HEK293 (cell line): ENCODE measurements at regions not wholly inside any gene's neighbourhood (a gene's known extent, or its start where the extent isn't known, plus 50 kb on each side); places are given as distances from the start of the nearest gene placed in this dataset.
A peak's percentile ranks its signal among the peaks of the same experiment; 100 is the strongest.

Experiments
- CTCF ChIA-PET: fragments of 350-600 bp; formaldehyde crosslinking; extraction: SDS; loops from one replicate; lab custom pipeline; 2021; ENCODE audit warnings: antibody characterized with exemption; lab: Yijun Ruan, JAX
- POLR2A ChIA-PET: fragments of 300-600 bp; formaldehyde crosslinking; extraction: SDS; loops from one replicate; lab custom pipeline; 2020; ENCODE audit warnings: antibody characterized with exemption, inconsistent platforms; lab: Yijun Ruan, JAX
- H3K27ac ChIP-seq: fragments of 200-500 bp; sonication (Bioruptor generic); 2 replicates; pipeline ENCODE4 v1.5.1; 2014; ENCODE audit warnings: low read depth, low read length, control low read depth, inconsistent platforms; ENCODE audit errors: extremely low read depth
- H3K36me3 ChIP-seq, 2 experiments: fragments of 200-500 bp in 1 of 2; sonication (Bioruptor generic) in 1 of 2; 1 replicate in 1 of 2; 2 replicates in 1 of 2; pipeline ENCODE4 v1.5.1; 2014 to 2017; ENCODE audit warnings: inconsistent platforms in 2 of 2, low read length in 2 of 2; ENCODE audit not compliant: control insufficient read depth in 2 of 2, insufficient read depth in 1 of 2
- H3K4me1 ChIP-seq: fragments of 200-500 bp; sonication (Bioruptor generic); 2 replicates; pipeline ENCODE4 v1.5.1; 2014; ENCODE audit warnings: mild to moderate bottlenecking, low read length, inconsistent platforms; ENCODE audit not compliant: control insufficient read depth, insufficient read depth
- H3K4me3 ChIP-seq: 2 replicates; pipeline ENCODE4 v1.5.1; 2011; ENCODE audit warnings: low read depth, mild to moderate bottlenecking, control low read depth, low read length, moderate library complexity
- H3K9me3 ChIP-seq: fragments of 200-500 bp; sonication (Bioruptor generic); 2 replicates; pipeline ENCODE4 v1.5.1; 2014; ENCODE audit warnings: low read depth, low read length, inconsistent platforms; ENCODE audit not compliant: control insufficient read depth, insufficient read depth
- BCL11B ChIP-seq: fragments of 450-650 bp; formaldehyde crosslinking; IDR thresholded peaks from 2 replicates; pipeline ENCODE4 v1.5.1; 2016; ENCODE audit warnings: low read depth, missing biosample characterization, missing genetic modification characterization
- HOXC10 ChIP-seq: sonication (generic); formaldehyde crosslinking; IDR thresholded peaks from 2 replicates; pipeline ENCODE4 v1.8.1; 2023; ENCODE audit warnings: mild to moderate bottlenecking, missing genetic modification reagents
- KLF8 ChIP-seq: fragments of 450-650 bp; formaldehyde crosslinking; IDR thresholded peaks from 2 replicates; pipeline ENCODE4 v1.5.1; 2016; ENCODE audit warnings: missing biosample characterization, missing genetic modification characterization
- MEIS1 ChIP-seq: sonication (generic); formaldehyde crosslinking; IDR thresholded peaks from 2 replicates; pipeline ENCODE4 v1.8.1; 2022; ENCODE audit warnings: missing genetic modification reagents, mild to moderate bottlenecking, borderline replicate concordance
- PRDM1 ChIP-seq: fragments of 450-650 bp; formaldehyde crosslinking; IDR thresholded peaks from 2 replicates; pipeline ENCODE4; 2016; ENCODE audit warnings: missing biosample characterization, missing genetic modification characterization
- SCRT1 ChIP-seq: fragments of 450-650 bp; formaldehyde crosslinking; IDR thresholded peaks from 2 replicates; pipeline ENCODE4 v1.5.1; 2016; ENCODE audit warnings: missing biosample characterization, missing genetic modification characterization, borderline replicate concordance
- ZBTB1 ChIP-seq: fragments of 450-650 bp; formaldehyde crosslinking; IDR thresholded peaks from 2 replicates; pipeline ENCODE4 v1.5.1; 2016; ENCODE audit warnings: missing biosample characterization, missing genetic modification characterization
- ZBTB17 ChIP-seq: fragments of 450-650 bp; formaldehyde crosslinking; IDR thresholded peaks from 2 replicates; pipeline ENCODE4 v1.5.1; 2016; ENCODE audit warnings: missing biosample characterization, missing genetic modification characterization
- ZBTB20 ChIP-seq: fragments of 450-650 bp; formaldehyde crosslinking; IDR thresholded peaks from 2 replicates; pipeline ENCODE4 v1.5.1; 2016; ENCODE audit warnings: missing biosample characterization, missing genetic modification characterization
- ZNF146 ChIP-seq: fragments of 450-650 bp; formaldehyde crosslinking; IDR thresholded peaks from 2 replicates; pipeline ENCODE4 v1.5.1; 2016; ENCODE audit warnings: missing biosample characterization, missing genetic modification characterization
- ZNF239 ChIP-seq: fragments of 450-650 bp; formaldehyde crosslinking; IDR thresholded peaks from 2 replicates; pipeline ENCODE4 v1.5.1; 2016; ENCODE audit warnings: missing biosample characterization, missing genetic modification characterization
- ZNF426 ChIP-seq: fragments of 450-650 bp; formaldehyde crosslinking; IDR thresholded peaks from 2 replicates; pipeline ENCODE4 v1.5.1; 2017; ENCODE audit warnings: missing biosample characterization, missing genetic modification characterization, mild to moderate bottlenecking, inconsistent platforms, moderate library complexity
- ZNF48 ChIP-seq: fragments of 450-650 bp; formaldehyde crosslinking; IDR thresholded peaks from 2 replicates; pipeline ENCODE4 v1.5.1; 2016; ENCODE audit warnings: missing biosample characterization, missing genetic modification characterization
- ZNF513 ChIP-seq: fragments of 450-650 bp; IDR thresholded peaks from 2 replicates; pipeline ENCODE4 v1.5.1; 2018; ENCODE audit warnings: missing biosample characterization, missing genetic modification characterization
- ZNF544 ChIP-seq: fragments of 450-650 bp; formaldehyde crosslinking; IDR thresholded peaks from 2 replicates; pipeline ENCODE4 v1.5.0; 2017; ENCODE audit warnings: missing biosample characterization, missing genetic modification characterization
- ZNF626 ChIP-seq: fragments of 450-650 bp; sonication (Bioruptor Pico); formaldehyde crosslinking; IDR thresholded peaks from 2 replicates; pipeline ENCODE4 v1.5.1; 2018; ENCODE audit warnings: missing biosample characterization, missing genetic modification characterization, inconsistent platforms
- ZNF768 ChIP-seq: fragments of 450-650 bp; formaldehyde crosslinking; IDR thresholded peaks from 2 replicates; pipeline ENCODE4 v1.5.1; 2018; ENCODE audit warnings: missing biosample characterization, mild to moderate bottlenecking, missing genetic modification characterization
- ZSCAN23 ChIP-seq: fragments of 450-650 bp; formaldehyde crosslinking; IDR thresholded peaks from 2 replicates; pipeline ENCODE4 v1.5.1; 2016; ENCODE audit warnings: missing biosample characterization, missing genetic modification characterization
- ZSCAN30 ChIP-seq: fragments of 450-650 bp; IDR thresholded peaks from 2 replicates; pipeline ENCODE4 v1.5.1; 2018; ENCODE audit warnings: missing biosample characterization, mild to moderate bottlenecking, missing genetic modification characterization, moderate library complexity
- TF ChIP-seq, protein P1 (sequence below): fragments of 450-650 bp; formaldehyde crosslinking; conservative IDR thresholded peaks from 2 replicates; pipeline ENCODE4 v1.5.1; 2016; ENCODE audit warnings: low read depth, missing biosample characterization, missing genetic modification characterization
- TF ChIP-seq, protein P2 (sequence below): fragments of 450-650 bp; formaldehyde crosslinking; IDR thresholded peaks from 2 replicates; pipeline ENCODE4 v1.5.1; 2016; ENCODE audit warnings: missing biosample characterization, missing genetic modification characterization
- TF ChIP-seq, protein P3 (sequence below): fragments of 450-650 bp; formaldehyde crosslinking; optimal IDR thresholded peaks from 2 replicates; pipeline ENCODE3; 2016; ENCODE audit warnings: missing biosample characterization, mild to moderate bottlenecking, missing genetic modification characterization

GRCh38 chr1:30472009-30472408 lies 251.4 kb downstream of the MATN1 start:
- Histone ChIP-seq H3K4me1 (no peaks in the 10 kb centered on the region), H3K27ac (no peak overlapping the region), H3K9me3 (no peaks in the 10 kb centered on the region), H3K36me3 (no peaks in the 10 kb centered on the region), H3K4me3 (no peak overlapping the region)
- ChIA-PET CTCF (no interaction called here), POLR2A (no interaction called here)
- TF ChIP-seq MEIS1 (CRISPR knock-in tag) (no peak), BCL11B (tag by site-specific recombination) (no peak), ZSCAN30 (tag by site-specific recombination) (no peak), ZNF146 (tag by site-specific recombination) (no peak), SCRT1 (tag by site-specific recombination) (no peak), ZNF426 (no peak), KLF8 (tag by site-specific recombination) (no peak), ZNF768 (tag by site-specific recombination) (no peak), ZNF626 (tag by site-specific recombination) (no peak), ZNF513 (no peak), ZNF48 (no peak), ZBTB20 (tag by site-specific recombination) (no peak), ZSCAN23 (tag by site-specific recombination) (no peak)
- TF ChIP-seq, protein P1, sequence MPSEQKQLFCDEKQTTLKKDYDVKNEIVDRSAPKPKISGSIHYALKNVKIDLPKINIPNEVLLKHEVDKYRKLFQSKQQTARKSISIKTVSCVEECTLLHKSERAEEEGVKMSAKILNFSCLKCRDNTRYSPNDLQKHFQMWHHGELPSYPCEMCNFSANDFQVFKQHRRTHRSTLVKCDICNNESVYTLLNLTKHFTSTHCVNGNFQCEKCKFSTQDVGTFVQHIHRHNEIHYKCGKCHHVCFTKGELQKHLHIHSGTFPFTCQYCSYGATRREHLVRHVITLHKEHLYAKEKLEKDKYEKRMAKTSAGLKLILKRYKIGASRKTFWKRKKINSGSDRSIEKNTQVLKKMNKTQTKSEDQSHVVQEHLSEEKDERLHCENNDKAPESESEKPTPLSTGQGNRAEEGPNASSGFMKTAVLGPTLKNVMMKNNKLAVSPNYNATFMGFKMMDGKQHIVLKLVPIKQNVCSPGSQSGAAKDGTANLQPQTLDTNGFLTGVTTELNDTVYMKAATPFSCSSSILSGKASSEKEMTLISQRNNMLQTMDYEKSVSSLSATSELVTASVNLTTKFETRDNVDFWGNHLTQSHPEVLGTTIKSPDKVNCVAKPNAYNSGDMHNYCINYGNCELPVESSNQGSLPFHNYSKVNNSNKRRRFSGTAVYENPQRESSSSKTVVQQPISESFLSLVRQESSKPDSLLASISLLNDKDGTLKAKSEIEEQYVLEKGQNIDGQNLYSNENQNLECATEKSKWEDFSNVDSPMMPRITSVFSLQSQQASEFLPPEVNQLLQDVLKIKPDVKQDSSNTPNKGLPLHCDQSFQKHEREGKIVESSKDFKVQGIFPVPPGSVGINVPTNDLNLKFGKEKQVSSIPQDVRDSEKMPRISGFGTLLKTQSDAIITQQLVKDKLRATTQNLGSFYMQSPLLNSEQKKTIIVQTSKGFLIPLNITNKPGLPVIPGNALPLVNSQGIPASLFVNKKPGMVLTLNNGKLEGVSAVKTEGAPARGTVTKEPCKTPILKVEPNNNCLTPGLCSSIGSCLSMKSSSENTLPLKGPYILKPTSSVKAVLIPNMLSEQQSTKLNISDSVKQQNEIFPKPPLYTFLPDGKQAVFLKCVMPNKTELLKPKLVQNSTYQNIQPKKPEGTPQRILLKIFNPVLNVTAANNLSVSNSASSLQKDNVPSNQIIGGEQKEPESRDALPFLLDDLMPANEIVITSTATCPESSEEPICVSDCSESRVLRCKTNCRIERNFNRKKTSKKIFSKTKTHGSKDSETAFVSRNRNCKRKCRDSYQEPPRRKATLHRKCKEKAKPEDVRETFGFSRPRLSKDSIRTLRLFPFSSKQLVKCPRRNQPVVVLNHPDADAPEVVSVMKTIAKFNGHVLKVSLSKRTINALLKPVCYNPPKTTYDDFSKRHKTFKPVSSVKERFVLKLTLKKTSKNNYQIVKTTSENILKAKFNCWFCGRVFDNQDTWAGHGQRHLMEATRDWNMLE (tag by site-specific recombination) = no peak
- TF ChIP-seq, protein P2, sequence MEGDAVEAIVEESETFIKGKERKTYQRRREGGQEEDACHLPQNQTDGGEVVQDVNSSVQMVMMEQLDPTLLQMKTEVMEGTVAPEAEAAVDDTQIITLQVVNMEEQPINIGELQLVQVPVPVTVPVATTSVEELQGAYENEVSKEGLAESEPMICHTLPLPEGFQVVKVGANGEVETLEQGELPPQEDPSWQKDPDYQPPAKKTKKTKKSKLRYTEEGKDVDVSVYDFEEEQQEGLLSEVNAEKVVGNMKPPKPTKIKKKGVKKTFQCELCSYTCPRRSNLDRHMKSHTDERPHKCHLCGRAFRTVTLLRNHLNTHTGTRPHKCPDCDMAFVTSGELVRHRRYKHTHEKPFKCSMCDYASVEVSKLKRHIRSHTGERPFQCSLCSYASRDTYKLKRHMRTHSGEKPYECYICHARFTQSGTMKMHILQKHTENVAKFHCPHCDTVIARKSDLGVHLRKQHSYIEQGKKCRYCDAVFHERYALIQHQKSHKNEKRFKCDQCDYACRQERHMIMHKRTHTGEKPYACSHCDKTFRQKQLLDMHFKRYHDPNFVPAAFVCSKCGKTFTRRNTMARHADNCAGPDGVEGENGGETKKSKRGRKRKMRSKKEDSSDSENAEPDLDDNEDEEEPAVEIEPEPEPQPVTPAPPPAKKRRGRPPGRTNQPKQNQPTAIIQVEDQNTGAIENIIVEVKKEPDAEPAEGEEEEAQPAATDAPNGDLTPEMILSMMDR (tag by site-specific recombination) = no peak
- TF ChIP-seq, protein P3, sequence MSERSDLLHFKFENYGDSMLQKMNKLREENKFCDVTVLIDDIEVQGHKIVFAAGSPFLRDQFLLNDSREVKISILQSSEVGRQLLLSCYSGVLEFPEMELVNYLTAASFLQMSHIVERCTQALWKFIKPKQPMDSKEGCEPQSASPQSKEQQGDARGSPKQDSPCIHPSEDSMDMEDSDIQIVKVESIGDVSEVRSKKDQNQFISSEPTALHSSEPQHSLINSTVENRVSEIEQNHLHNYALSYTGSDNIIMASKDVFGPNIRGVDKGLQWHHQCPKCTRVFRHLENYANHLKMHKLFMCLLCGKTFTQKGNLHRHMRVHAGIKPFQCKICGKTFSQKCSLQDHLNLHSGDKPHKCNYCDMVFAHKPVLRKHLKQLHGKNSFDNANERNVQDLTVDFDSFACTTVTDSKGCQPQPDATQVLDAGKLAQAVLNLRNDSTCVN (tag by site-specific recombination) = no peak

GRCh38 chr1:30471307-30471706 lies 252.1 kb downstream of the MATN1 start:
- CTCF ChIA-PET = no interaction called here
- Histone ChIP-seq H3K27ac (no peak overlapping the region), H3K4me1 (no peaks in the 10 kb centered on the region)
- TF ChIP-seq PRDM1 (tag by site-specific recombination) = no peak
- TF ChIP-seq ZNF544 (tag by site-specific recombination) = no peak
- TF ChIP-seq HOXC10 (CRISPR knock-in tag) = no peak
- peak; percentile 83 for TF ChIP-seq ZBTB17 (tag by site-specific recombination)
- no peak for TF ChIP-seq ZNF239 (tag by site-specific recombination)
- TF ChIP-seq ZBTB1 (tag by site-specific recombination) = no peak
- TF ChIP-seq, all 188 proteins: peak for 1
- Histone ChIP-seq H3K9me3 (no peaks in the 10 kb centered on the region), H3K4me3 (no peak overlapping the region), H3K36me3 (no peaks in the 10 kb centered on the region)
- POLR2A ChIA-PET = no interaction called here
